ENCODE measurements at regions not wholly inside any gene's neighbourhood (a gene's known extent, or its start where the extent isn't known, plus 50 kb on each side); places are given as distances from the start of the nearest gene placed in this dataset.

DNA sequence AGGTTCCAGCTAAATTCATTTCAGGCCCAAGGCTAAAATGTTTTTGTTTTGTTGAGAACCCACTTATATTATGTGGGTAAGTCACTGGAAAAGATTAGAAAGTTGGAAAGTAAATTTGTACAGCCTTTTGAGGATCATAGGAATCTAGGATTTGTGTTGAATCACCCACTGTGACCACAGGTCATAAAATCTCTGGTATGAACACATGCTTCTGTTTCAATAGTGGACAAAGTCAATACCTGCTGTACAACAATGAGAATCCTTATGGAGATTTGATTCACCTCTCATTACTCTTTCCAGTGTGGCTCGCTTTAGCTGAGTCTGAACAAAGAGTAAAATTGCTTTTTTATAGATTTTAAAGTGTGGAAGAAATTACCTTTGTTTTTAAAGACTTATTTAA, 369.5 kb downstream of the TMEM167A start:
- no peak overlapping the region for H3K27ac ChIP-seq
- no peak overlapping the region for H3K4me2 ChIP-seq (ENCODE audit: low read length)
- H3K79me2 ChIP-seq: no peaks in the 10 kb centered on the region
- H3K4me3 ChIP-seq (ENCODE audit: low read depth, low read length): no peak overlapping the region
- TF ChIP-seq, protein P1, sequence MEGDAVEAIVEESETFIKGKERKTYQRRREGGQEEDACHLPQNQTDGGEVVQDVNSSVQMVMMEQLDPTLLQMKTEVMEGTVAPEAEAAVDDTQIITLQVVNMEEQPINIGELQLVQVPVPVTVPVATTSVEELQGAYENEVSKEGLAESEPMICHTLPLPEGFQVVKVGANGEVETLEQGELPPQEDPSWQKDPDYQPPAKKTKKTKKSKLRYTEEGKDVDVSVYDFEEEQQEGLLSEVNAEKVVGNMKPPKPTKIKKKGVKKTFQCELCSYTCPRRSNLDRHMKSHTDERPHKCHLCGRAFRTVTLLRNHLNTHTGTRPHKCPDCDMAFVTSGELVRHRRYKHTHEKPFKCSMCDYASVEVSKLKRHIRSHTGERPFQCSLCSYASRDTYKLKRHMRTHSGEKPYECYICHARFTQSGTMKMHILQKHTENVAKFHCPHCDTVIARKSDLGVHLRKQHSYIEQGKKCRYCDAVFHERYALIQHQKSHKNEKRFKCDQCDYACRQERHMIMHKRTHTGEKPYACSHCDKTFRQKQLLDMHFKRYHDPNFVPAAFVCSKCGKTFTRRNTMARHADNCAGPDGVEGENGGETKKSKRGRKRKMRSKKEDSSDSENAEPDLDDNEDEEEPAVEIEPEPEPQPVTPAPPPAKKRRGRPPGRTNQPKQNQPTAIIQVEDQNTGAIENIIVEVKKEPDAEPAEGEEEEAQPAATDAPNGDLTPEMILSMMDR (IDR thresholded peaks at IDR 0.05): no peak
- H3K36me3 ChIP-seq (ENCODE audit: control insufficient read depth, insufficient read depth, low read length): no peaks in the 10 kb centered on the region
- H2AFZ ChIP-seq: no peak overlapping the region
- no peaks in the 10 kb centered on the region for H3K9me3 ChIP-seq (ENCODE audit: control insufficient read depth, low read length)
- H3K9ac ChIP-seq: no peak overlapping the region
- no peaks in the 10 kb centered on the region for H3K4me1 ChIP-seq
- H3K27me3 ChIP-seq (ENCODE audit: control insufficient read depth, insufficient read depth, low read length): no peaks in the 10 kb centered on the region

DNA sequence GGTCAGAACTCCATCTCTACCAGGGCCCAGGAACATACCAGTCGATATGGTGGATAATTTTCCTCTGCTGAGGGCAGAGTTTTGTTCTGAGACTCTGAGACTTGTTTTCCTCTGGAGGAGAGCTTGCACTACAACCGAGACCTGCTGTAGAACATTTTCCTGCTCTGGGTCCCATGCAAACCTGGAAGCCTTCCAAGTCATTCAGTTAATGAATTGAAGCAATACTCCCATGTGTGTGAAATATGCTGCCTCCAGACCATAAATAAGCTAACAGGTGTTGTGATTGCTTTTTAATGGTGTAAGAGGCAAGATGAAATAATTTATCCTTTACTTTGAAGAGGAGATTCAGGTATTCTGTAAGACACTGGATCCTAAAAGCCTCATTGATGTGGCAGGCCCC, 372.8 kb downstream of the TMEM167A start:
- H3K4me1 ChIP-seq: no peaks in the 10 kb centered on the region
- H3K9ac ChIP-seq: no peak overlapping the region
- no peaks in the 10 kb centered on the region for H3K9me3 ChIP-seq (ENCODE audit: control insufficient read depth, low read length)
- H3K4me2 ChIP-seq (ENCODE audit: low read length): no peak overlapping the region
- no peaks in the 10 kb centered on the region for H3K79me2 ChIP-seq
- H3K36me3 ChIP-seq (ENCODE audit: control insufficient read depth, insufficient read depth, low read length): no peaks in the 10 kb centered on the region
- H3K4me3 ChIP-seq (ENCODE audit: low read depth, low read length): no peak overlapping the region
- TF ChIP-seq, protein P1 (IDR thresholded peaks at IDR 0.05): no peak
- H3K27ac ChIP-seq: no peak overlapping the region
- no peak overlapping the region for H2AFZ ChIP-seq
- no peaks in the 10 kb centered on the region for H3K27me3 ChIP-seq (ENCODE audit: control insufficient read depth, insufficient read depth, low read length)

DNA sequence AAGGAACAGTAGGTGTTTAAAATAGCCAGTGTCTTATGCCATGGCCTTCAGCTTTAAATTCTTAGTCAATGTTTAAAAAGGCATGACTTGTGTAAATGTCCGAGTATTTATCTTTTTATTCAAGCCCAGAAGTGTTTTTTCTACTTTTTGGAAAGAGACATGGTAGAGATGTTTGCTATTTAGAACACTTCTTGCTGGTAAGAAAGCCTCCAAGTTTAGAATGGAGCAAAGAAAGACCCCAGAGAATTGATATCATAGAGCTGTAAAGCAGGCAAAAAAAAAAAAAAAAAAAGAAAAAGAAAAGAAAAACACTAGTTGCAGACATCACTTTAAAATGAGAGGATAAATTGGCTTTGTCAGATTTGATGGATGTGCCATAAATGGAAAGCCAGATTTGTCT, 375.1 kb downstream of the TMEM167A start:
- Histone ChIP-seq H3K9ac (no peak overlapping the region), H3K9me3 (ENCODE audit: control insufficient read depth, low read length) (no peaks in the 10 kb centered on the region), H3K4me2 (ENCODE audit: low read length) (no peak overlapping the region), H3K79me2 (no peaks in the 10 kb centered on the region), H3K27ac (no peak overlapping the region), H3K4me3 (ENCODE audit: low read depth, low read length) (no peak overlapping the region), H2AFZ (no peak overlapping the region), H3K4me1 (no peaks in the 10 kb centered on the region), H3K27me3 (ENCODE audit: control insufficient read depth, insufficient read depth, low read length) (no peaks in the 10 kb centered on the region), H3K36me3 (ENCODE audit: control insufficient read depth, insufficient read depth, low read length) (no peaks in the 10 kb centered on the region)
- TF ChIP-seq, protein P1 (IDR thresholded peaks at IDR 0.05): no peak

DNA sequence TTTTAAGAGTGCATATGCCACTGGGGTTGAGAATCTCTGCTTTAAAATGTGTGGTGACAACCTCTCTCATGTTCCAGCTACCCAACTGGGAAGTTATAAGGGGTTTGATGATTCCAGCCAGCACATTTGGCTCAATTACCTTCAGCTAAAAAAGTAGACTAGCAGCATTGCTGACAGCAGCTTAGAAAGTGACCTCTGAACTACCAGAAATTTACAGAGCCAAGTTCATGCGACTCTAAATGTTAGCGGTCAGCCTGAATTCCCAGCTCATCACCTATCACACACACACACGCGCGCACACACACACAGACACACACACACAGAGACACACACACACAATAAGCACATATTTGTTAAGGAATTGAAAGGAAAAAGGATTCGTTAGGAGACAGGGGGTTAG, 377.5 kb downstream of the TMEM167A start:
- H3K27me3 ChIP-seq (ENCODE audit: control insufficient read depth, insufficient read depth, low read length): no peaks in the 10 kb centered on the region
- no peak overlapping the region for H3K9ac ChIP-seq

DNA sequence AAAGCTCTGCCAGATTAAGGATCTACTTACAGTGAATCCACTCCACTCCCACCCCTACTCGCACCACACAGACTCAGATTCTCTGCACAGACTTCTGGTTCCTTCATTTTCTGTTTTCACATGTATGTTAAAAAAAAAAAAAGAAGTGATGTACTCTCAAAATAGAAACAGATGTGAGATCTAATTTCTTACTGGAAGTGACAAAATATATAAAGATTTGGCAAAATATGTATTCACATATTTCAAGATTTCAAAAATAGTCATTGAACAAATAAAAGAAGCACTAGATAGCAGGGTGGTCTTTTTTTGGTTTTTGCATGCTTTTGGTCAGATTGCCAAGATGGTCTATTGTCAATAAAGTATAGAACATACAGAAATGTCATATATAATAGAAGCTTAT, 379.2 kb downstream of the TMEM167A start:
- H3K9me3 ChIP-seq (ENCODE audit: control insufficient read depth, low read length): no peaks in the 10 kb centered on the region
- H3K36me3 ChIP-seq (ENCODE audit: control insufficient read depth, insufficient read depth, low read length): no peaks in the 10 kb centered on the region
- TF ChIP-seq, protein P1 (IDR thresholded peaks at IDR 0.05): no peak
- H3K79me2 ChIP-seq: no peaks in the 10 kb centered on the region
- H3K9ac ChIP-seq: no peak overlapping the region
- no peaks in the 10 kb centered on the region for H3K27me3 ChIP-seq (ENCODE audit: control insufficient read depth, insufficient read depth, low read length)
- H2AFZ ChIP-seq: no peak overlapping the region
- H3K4me2 ChIP-seq (ENCODE audit: low read length): no peak overlapping the region
- no peak overlapping the region for H3K4me3 ChIP-seq (ENCODE audit: low read depth, low read length)
- H3K4me1 ChIP-seq: no peaks in the 10 kb centered on the region
- H3K27ac ChIP-seq: no peak overlapping the region

More for the DNA sequence above, 377.5 kb downstream of the TMEM167A start:
- Histone ChIP-seq H3K4me2 (ENCODE audit: low read length) (no peak overlapping the region), H3K27ac (no peak overlapping the region), H3K79me2 (no peaks in the 10 kb centered on the region), H3K9me3 (ENCODE audit: control insufficient read depth, low read length) (no peaks in the 10 kb centered on the region), H3K36me3 (ENCODE audit: control insufficient read depth, insufficient read depth, low read length) (no peaks in the 10 kb centered on the region), H2AFZ (no peak overlapping the region), H3K4me1 (no peaks in the 10 kb centered on the region), H3K4me3 (ENCODE audit: low read depth, low read length) (no peak overlapping the region)
- TF ChIP-seq, protein P1 (IDR thresholded peaks at IDR 0.05): no peak

All from parathyroid adenoma (tissue), 2 donors.